HG03575 (cell line): ENCODE measurements at regions not wholly inside any gene's neighbourhood (a gene's known extent, or its start where the extent isn't known, plus 50 kb on each side); places are given as distances from the start of the nearest gene placed in this dataset.

ENCODE experiments used
- ATAC-seq: cut with Tn5 transposase; IDR thresholded peaks from one replicate; pipeline ENCODE4 v1.9.1; 2021; ENCODE audit not compliant: unreplicated experiment, insufficient number of reproducible peaks, low FRiP score; ENCODE audit errors: extremely low read depth

DNA sequence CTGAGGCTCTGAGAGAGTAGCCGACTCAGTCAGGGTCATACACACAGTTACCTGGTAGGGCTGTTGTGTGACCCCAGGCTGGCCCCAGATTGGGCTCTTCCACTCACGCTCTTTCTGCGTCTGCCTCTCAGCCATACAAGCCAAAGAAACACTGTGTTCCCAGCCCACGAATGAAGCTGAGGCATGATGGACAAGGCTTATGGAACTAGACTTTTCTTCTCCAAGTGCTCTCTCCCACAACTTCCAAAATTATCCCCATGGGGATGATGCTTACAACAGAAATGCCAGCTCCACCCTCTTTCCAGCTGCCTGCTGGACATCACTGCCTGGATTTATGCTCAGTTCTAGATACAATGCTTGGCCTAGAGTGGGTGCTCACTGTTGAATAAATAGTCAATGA, 102.8 kb upstream of the JUN start:
- ATAC-seq: no peak

DNA sequence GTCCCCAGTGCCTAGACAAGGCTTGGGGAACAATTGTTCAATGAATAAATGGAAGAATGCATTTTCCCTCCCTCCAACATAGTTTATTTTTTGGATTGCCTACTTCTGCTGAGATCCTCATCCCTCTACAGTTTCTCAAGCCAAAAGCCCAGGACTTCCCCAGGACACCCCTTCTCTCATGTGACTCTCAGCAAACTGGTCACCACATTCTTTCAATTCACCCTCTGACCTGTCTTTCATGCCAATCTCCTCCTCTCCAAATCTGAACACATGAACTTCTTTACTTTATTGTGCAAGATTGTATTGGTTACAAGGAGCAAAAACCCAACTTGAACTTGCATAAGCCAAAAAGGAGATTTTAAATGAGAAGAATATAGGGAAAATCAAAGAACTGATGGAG, 103.2 kb upstream of the JUN start:
- ATAC-seq: no peak

DNA sequence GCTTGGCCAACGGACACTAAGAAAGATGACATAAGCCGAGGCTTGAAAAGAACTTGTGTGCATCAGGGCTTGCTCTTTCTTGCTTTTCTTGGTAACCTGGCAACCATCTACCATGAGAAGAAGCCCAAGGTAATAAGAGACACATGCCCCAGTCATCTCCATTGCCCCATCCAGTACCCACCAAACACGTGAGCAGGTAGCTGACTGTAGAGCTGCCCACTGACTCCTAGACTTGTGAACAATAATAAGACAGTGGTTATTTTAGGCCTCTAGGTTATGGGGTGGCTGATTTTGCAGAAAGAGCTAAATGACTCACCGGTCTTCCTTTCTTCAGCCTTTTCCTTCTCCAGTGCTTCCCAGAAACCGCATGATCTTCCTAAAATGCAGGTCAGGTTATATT, 105.0 kb upstream of the JUN start:
- no peak for ATAC-seq

DNA sequence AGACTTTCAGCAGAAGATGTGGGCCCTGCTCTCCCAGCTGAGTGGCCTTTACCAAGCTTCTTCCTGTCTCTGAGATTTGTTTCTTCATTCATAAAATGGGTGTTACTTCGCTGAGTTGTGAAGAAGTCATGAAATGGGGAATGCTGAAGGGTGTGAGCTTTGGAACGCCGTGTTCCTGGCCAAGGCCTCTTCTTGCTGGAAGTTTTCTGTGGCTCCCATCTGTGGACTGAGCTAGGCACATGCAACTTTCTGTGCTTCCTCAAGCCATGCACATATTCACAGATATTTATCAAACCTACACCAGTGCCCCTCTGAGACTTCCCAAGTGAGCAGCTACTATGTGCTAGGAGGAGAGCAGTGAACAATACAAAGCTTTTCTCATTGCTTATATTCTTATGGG, 106.3 kb upstream of the JUN start:
- no peak for ATAC-seq

DNA sequence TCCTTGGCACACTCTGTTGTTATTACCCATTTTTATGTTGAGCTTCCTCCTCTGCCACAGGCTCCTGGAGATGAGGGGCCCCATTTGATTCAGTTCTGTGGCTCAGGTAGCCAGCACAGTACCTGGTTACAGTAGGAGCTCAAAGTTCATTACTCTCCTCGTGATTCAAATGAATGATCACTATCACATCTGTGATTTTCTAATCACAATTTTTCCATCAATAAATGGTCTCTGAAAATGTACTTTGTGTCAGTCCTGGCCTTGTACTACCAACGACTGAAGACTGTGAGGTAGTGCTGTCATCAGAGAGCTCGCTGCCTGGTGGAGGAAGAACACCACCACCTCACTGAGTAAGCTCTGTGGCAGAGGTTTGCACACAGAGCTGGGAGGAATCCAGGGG, 106.8 kb upstream of the JUN start:
- ATAC-seq: no peak

DNA sequence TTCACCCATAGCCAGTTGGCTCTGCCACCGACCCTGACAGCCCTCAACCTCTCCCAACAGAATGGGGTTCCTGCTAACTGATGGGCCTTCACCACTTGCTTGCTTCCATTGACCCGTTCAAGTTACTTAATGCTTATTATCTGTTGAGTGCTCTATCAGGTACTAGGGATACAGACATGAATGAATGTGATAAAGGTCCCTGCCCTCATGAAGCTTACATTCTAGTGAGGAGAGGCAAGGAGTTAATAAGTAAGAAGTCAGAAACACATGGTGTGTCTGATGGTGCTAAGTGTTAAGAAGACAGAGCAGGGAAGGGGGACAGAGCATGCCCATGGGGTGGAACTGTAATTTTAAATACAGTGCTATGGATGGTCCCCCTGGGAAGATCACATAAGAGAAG, 107.5 kb upstream of the JUN start:
- ATAC-seq: no peak

DNA sequence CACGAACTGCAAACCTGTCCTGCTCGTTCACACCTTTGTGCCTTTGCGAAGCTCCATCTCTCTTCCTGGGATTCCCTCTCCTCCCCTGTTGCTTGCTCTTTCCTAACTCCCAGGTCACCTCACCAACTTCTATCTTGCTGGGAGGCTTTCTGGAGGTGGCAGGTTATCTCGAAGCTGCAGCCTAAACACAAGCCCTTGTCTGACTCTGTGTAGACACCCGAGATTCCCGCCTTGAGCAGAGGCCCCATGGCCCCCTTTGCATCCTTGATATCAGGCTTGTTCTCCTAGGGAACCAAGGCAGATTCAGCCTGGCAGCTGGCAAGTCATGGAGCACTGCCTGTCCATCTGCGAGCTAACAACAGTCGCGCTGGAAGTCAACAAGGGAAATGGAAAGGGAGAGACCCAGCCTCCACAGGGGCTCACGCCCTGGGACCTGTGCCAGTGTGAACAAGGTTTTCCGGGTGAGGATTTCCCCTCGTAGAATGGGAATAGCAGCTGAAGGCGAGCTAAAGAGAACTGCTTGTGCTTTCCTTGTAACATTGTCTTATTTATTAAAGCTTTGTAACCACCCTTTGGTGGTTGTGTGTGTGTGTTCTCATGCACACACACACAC, 109.5 kb upstream of the JUN start:
- no peak for ATAC-seq

DNA sequence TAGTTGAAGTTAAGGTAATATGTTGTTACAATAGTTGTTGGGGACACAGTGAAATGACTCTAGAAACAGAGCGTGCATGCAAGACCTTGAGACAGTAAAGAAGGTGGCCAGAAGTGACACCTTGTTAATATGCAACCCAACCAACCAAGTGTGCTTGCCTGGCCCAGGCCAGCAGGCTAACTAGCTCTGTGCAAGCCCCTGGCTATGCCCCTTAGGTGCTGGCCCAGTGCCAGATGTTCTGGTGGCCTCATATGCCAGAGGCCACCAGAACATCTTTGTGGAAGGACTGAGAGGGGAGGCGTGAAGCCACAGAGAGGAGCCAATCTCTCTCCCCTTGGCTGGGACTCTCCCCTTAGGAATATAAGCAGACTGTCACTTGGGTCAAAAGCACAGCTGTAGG, 111.2 kb upstream of the JUN start:
- ATAC-seq: no peak

DNA sequence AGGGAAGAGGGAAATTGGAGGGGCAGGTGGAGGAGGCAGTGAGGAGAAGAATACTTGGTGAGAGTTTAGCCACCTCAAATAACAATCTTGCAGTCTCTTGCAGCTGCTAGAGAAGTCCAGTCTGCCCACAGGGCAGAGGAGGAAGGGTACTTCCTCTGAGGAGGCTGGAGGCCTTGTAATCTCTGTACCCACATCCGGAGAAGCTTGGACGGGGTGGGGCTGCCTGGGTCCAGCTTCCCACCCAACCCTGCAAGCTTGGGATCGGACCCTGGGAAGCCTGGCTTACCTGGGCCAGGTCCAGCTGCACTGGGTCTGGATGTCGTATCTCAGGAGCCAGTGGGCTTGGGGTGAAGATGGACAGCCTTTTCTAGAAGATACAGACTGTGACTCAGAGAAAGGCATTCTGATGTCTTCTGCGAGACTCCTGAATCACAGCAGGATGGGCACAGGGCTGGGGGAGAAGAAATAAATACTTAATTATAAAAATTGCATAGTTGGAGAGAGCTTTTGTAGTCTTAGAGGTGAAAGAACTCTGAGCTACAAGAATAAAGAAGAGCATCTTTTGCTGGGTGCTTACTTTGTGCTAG, 111.8 kb upstream of the JUN start:
- no peak for ATAC-seq

DNA sequence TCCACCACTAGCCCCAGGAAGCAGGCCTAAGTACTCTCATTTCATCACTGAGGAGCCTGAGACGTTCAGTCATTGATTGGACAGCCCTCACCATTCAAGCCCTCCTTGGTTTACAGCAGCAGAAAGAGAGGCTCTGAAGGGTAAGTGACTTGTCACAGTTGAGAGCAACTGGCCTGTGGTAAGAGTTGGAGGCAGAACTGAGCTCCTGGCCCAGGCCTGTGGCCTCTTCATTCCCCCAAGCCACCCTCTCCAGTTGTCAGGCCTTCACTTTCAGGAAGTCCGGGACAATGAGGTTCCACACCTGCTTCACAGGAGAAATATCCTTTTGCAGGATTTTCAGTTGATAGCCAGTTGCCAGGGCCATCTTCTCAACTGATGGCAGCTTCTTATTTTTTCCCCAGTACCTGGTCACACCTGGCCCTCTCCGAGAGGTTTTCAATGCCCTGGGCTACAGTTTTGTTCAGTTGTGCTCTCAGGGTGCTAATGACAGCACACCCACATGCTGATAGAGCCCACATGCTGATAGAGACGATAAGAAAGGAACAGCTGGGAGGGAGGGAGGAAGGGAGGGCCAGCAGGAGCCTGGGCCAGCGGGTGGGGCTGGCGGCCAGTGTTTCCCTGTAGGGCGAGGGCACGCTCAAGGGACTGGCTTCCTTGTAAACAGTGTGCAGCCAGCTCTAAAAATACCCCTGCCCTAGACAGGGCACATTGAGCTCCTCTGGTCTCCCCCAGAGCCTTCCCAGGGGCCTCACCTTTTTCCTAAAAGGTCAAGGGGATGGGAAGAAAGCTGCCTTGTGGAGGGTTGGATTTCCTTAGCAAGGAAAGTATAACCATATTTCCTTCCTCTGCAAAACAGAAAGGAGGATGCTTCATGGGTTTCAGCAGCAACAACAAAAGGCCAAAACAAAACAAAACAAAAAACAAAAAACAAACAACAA, 112.7 kb upstream of the JUN start:
- ATAC-seq: no peak

DNA sequence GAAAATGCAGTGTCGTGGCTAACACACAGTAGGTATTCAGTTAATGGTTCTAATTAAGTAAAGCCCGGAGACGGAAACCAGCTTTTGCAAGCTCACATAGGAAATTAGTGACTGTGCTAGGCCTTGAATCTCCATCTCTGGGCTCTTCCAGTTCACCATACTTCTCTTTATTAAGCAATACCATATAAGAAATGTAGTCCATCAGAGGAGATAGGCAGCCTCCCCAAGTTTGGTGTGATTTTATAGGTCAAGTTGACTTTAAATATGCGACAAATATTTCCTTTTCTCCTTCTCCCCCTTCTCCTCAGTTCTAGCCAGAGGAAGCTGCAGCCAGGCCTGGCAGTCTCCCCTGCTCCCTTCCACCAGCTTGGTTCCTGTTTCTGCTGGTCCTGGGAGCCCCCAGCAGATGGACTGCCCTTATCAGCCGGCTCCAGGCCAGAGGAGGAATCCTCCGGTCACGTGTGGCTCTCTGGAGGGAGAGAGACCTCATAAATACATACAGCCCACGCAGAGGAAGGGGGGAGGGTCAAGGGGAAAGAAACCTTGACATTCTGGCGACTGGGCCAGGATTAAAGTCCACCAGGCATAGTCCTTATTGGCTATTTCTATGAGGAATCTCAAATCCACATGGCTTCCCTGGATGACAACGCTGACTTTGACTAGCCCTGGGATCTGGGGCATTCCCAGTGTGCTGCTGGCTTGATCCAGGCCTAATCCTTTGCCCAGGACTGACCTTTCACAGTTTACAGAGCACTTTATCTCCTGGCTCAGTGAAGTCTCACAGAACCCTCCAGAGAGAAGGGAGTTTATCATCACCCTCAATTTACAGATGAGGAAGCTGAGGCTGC, 115.1 kb upstream of the JUN start:
- ATAC-seq: no peak

DNA sequence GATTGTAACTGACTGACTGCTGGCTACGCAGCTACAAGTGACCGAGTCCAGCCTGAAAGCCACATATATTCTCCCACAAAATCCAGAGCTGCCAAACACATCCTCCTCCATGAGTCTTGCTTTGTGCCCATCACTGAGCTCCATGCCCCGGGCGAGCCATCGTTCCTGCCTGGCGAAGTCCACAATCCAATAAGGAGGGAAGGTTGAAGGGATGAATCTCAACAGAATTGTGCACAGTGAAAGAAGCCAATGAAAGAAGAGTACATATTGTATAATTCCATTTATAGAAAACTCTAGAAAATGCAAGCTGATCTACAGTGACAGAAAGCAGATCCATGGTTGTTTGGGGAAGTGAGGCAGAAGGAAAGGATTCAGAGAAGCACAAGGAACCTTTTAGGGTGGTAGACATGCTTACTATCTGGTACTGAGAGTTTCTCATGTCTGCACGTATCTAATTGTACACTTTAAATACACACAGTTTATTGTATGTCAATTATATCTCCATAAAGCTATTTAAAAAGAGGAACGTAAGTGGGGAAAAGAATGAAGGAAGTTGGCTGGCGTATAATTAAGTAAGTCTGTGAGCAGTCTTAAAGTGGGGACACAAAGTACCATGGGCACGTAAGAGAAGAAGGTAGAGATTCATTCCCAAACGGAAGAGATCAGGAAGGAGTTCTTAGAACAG, 115.9 kb upstream of the JUN start:
- no peak for ATAC-seq

DNA sequence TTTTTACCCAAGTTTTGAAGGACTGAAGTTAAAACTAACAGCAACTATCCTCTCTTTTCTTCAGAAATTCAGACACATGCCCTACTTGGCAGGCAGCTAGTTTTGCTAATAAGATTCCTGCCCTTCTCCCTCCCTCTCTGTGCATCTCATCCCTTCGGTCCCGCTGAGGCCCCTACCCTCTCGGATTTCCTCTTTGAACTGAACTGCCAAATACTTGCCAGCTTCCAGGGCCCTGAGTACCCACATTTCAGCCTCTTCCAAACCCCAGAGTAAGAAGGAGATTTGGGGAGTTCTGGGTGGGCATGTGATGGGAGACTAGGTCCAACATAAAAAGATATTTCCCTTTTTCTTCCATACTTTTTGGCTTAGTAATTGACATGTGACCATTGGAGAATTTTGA, 116.5 kb upstream of the JUN start:
- no peak for ATAC-seq

DNA sequence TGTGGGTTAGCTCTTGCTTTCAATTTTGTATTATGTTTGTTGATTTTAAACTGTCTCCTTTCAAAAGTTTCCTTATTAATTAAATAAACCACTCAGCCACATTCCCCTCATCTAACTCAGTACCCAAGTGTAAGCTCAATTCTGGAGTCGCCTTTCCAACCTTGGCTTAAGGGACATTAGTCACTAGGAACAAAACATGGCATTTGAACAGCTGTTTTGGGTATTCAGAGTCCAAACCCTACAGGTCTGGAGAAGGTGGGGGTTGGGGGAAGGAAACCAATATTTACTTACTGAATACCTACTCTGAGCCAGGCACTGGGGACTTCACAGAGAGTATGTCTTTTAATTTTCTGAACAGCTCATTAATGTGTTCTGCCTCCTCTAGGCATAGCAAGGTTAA, 117.2 kb upstream of the JUN start:
- ATAC-seq: no peak

DNA sequence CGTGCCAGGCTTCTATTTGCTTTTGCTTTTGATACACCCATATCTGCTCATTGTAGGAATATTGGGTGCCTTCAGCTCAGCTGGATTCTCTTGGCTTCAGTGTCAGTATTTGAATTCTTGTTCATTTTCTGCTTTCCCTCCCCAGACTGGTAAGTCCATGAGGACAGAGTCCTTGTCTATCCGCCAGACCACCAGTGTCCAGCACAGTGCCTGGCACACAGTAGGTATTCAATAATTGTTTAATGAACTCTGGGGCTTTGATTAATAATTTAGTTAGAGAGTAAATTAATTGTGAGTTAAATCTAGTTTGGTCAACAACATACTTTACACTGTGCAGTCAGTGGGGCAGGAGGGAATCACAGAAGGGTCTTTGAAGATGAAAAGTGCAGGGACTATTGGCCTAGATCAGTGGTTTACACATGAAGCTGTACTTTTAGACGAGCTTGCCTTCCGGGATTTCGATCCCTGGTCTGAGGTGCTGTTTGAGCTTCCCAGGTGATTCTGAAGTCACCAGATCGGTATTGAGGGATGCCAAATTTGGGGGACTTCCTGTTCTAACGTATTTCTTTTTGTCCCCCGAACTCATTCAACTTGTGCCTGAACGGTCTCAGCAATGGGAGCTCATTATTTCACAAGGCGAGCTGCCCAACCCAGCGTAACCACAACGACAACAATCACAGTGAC, 119.1 kb upstream of the JUN start:
- ATAC-seq: no peak

DNA sequence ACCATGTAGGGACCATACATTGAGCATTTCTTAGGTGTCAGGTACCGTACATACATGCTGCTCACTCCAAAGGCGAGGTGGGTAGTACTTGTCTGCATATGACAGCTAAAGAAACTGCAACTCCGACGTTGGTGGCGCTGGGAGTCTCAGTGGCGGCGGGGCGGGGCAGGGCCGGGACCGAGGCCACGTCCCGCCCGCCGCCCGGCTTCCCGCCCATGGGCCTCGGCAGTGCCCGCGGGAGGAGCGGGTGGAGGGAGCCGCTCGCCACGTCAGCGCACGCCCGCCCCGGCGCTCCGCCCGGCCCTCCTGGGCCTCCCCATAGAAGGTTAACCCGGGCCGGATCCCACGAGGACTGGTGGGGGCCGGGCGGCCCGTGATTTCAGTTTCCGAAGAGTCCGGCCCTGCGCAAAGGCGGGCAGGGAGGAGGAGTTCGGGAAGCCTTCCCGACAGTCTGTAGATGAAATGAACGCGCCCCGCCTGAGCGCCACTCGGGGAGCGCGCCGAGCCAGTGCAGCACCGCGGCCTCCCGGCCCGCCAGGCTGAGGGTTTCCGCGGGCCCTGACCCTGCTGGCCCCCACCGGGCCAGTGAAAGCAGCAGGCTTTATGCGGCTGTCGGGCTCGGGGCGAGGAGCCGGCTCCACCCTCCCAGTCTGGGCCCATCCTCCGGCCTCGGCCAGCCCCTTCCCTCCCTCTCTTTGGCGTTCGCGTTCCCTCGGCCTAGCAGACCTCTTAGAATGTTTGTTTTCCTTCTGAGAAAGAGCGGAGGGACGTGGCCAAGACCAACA, 119.9 kb upstream of the JUN start:
- peak; percentile 57 for ATAC-seq

DNA sequence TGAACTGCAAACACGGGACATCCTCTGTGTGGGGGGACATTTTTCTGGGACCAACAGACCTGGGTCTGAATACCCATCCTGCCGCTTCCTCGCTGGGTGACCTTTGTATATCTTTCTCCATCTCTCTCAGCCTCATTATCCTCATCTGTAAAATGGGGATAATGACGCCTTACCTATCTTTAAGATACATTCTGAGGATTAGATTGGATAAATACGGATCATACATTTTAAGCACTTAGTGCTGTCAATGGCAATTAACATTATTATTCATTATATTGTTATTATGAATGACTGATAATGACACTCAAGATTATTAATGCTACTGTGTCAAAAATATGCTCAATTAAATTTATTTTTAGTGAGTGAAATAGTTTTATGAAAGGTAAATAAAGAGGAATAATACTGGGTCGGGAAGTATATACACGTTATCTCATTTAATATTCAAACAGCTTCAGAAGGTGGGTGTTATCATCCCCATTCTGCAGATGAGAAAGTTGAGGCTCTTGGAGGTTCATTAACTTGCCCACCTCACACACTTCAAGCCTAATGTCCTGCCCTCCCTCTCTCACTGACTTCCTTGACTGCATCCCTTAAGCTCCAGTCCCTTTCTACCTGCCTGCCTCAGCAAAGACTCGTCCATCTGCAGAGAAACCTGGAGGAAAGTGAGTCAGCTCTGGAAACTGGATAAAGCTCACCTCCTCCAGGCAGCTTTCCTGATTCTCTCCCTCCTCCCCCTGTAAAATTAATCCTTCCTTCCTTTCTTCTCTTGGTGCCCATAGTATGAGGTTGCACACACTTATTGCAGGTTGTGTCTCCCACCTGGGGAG, 120.7 kb upstream of the JUN start:
- no peak for ATAC-seq
